Tibial nerve (tissue), 4 donors: ENCODE measurements at regions not wholly inside any gene's neighbourhood (a gene's known extent, or its start where the extent isn't known, plus 50 kb on each side); places are given as distances from the start of the nearest gene placed in this dataset.

Source experiments
- DNase-seq, 2 donors: peaks; one replicate each; pipeline ENCODE4 v3.0.0-alpha.2; 2019; ENCODE audit warnings: low spot score in 2 of 2
- H3K27ac ChIP-seq, 4 donors: fragments of 200-600 bp; sonication (generic) in 3 of 4; one replicate each; pipeline ENCODE4 v1.5.1; 2017 to 2019; ENCODE audit warnings: mild to moderate bottlenecking in 1 of 4
- H3K27me3 ChIP-seq, 2 donors: fragments of 200-600 bp; sonication (generic) in 1 of 2; one replicate each; pipeline versions ENCODE4 v1.5.1 to v1.6.0; 2017 to 2019
- H3K36me3 ChIP-seq, 3 donors: fragments of 200-600 bp; sonication (generic); one replicate each; pipeline ENCODE4 v1.5.1; 2018 to 2019
- H3K4me1 ChIP-seq, 4 donors: fragments of 200-600 bp; sonication (generic) in 3 of 4; one replicate each; pipeline ENCODE4 v1.5.1; 2017 to 2019
- H3K4me3 ChIP-seq, 4 donors: fragments of 200-600 bp; sonication (generic) in 3 of 4; one replicate each; pipeline ENCODE4 v1.5.1; 2017 to 2019; ENCODE audit warnings: mild to moderate bottlenecking in 1 of 4, moderate library complexity in 1 of 4
- H3K9me3 ChIP-seq, 4 donors: fragments of 200-600 bp; sonication (generic) in 3 of 4; one replicate each; pipeline ENCODE4 v1.5.1; 2017 to 2019
- EP300 ChIP-seq, 2 donors: sonication (generic); formaldehyde crosslinking; IDR thresholded peaks; one replicate each; pipeline ENCODE4 v1.6.1; 2017; ENCODE audit warnings: antibody characterized with exemption in 2 of 2, mild to moderate bottlenecking in 1 of 2
- POLR2A ChIP-seq, 2 donors: fragments of 450-650 bp; IDR thresholded peaks; one replicate each; pipeline ENCODE4 v1.6.1; 2017; ENCODE audit warnings: antibody characterized with exemption in 2 of 2, mild to moderate bottlenecking in 2 of 2, moderate library complexity in 2 of 2
- WGBS, 2 donors: methylation state at CpG; one replicate each; pipeline ENCODE4 v1.1.5; 2018; 5-methylcytosine and 5-hydroxymethylcytosine counted together
- TF ChIP-seq, protein P1 (sequence below), 5 experiments: fragments of 200-600 bp in 3 of 5; fragments of 450-650 bp in 2 of 5; sonication (generic) in 3 of 5; IDR thresholded peaks; one replicate each; pipeline ENCODE4 v1.5.1; 2016 to 2019; ENCODE audit warnings: antibody characterized with exemption in 5 of 5, mild to moderate bottlenecking in 3 of 5, moderate library complexity in 2 of 5

DNA sequence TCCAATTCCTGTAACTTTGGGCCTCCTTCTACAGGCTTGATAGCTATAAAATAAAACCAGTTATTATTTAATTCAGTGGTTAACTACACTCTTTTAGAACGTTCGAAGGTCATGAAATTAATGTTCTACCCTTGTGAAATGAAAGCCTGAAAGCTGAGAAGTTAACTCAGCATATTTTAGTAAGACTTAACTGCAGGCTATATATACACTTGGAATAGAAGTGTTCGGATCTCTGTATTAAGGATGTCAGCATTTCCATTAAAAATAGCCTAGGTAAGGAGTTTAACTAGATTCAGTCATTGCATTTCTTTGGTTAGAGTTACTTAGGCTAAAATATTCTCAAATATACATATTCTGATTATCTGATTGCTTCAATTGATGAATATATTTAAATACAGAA is 229.2 kb downstream of the MRPS30 start:
- DNase-seq, result no peak
- H3K4me1 ChIP-seq, result peaks cover 0 to 8% (median 0%) of the 10 kb centered on the region in 4 donors
- no peaks in the 10 kb centered on the region for H3K27me3 ChIP-seq
- TF ChIP-seq EP300 (IDR thresholded peaks at IDR 0.05), result no peak
- no peaks in the 10 kb centered on the region for H3K9me3 ChIP-seq
- no peaks in the 10 kb centered on the region for H3K36me3 ChIP-seq
- H3K27ac ChIP-seq, result no peak overlapping the region
- WGBS, 2 donors, result 54 to 64% methylated on average over 3 of the region's 3 CpGs
- H3K4me3 ChIP-seq, result no peak overlapping the region

DNA sequence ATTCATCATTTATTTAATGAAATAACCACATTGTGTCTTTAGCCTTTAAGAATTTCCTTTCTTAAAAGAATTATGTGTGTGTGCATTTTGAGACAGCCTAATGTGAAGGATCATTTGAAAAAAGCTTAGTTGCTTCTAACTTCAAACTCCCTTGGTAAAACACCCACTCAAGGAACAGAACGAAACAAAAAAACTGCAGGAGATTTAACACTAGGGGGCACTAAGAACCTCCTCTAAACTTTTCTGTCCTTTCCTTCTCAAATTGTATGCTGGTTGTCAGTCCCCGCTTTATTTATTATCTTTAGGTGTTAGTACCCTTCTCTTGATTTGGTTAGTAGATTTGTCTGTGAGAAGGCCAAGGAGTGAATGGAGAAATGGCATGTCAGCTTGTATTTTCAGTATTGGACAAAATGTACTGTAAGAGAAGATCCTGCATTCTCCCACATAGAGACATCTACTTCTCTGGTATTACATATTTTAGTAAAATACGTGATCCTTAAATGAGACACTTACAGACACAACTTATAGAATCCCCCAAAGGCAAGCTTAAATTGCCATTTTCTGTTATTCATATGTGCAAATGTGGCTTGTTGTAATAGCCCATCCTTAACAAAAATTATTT is 229.7 kb downstream of the MRPS30 start:
- WGBS, 2 donors, result 25 to 28% methylated on average over 3 of the region's 3 CpGs

DNA sequence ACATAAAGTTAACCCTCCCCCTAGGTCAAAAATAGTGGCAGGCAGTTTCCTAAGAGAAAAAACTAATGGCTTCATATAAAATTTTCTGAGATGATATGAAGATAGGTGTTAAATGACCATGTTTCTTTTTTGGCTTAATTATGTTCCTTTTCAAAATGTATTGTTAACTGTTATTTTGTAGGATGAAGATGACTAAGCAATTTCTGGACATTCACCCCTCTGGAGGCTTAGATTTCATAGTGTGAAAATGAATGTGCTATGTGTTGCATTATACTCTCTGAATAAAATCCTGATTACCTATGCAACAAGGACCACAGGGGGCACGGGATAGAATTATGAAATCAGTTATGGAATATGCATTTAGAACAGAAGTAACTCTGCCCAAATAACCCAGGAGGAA is 233.5 kb downstream of the MRPS30 start:
- Histone ChIP-seq H3K4me3 (no peak overlapping the region), H3K27ac (no peak overlapping the region), H3K27me3 (no peaks in the 10 kb centered on the region), H3K4me1 (peaks cover 0 to 8% (median 0%) of the 10 kb centered on the region in 4 donors), H3K36me3 (no peaks in the 10 kb centered on the region), H3K9me3 (peaks cover 0 to 3% (median 0%) of the 10 kb centered on the region in 4 donors)
- 75 to 82% methylated on average over 1 of the region's 1 CpG for WGBS, 2 donors
- TF ChIP-seq EP300 (IDR thresholded peaks at IDR 0.05), result no peak
- TF ChIP-seq, protein P1, sequence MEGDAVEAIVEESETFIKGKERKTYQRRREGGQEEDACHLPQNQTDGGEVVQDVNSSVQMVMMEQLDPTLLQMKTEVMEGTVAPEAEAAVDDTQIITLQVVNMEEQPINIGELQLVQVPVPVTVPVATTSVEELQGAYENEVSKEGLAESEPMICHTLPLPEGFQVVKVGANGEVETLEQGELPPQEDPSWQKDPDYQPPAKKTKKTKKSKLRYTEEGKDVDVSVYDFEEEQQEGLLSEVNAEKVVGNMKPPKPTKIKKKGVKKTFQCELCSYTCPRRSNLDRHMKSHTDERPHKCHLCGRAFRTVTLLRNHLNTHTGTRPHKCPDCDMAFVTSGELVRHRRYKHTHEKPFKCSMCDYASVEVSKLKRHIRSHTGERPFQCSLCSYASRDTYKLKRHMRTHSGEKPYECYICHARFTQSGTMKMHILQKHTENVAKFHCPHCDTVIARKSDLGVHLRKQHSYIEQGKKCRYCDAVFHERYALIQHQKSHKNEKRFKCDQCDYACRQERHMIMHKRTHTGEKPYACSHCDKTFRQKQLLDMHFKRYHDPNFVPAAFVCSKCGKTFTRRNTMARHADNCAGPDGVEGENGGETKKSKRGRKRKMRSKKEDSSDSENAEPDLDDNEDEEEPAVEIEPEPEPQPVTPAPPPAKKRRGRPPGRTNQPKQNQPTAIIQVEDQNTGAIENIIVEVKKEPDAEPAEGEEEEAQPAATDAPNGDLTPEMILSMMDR (IDR thresholded peaks at IDR 0.05), result no peak
- TF ChIP-seq POLR2A (IDR thresholded peaks at IDR 0.05), result no peak
- no peak for DNase-seq

More for the DNA sequence above, 229.7 kb downstream of the MRPS30 start:
- TF ChIP-seq EP300 (IDR thresholded peaks at IDR 0.05), result no peak
- TF ChIP-seq, protein P1 (IDR thresholded peaks at IDR 0.05), result peak; percentile 38 to 58 (median 45)
- no peak for TF ChIP-seq POLR2A (IDR thresholded peaks at IDR 0.05)
- Histone ChIP-seq H3K4me3 (no peak overlapping the region), H3K36me3 (no peaks in the 10 kb centered on the region), H3K27me3 (no peaks in the 10 kb centered on the region), H3K27ac (no peak overlapping the region), H3K9me3 (no peaks in the 10 kb centered on the region), H3K4me1 (peaks cover 0 to 8% (median 0%) of the 10 kb centered on the region in 4 donors)
- DNase-seq, result no peak

DNA sequence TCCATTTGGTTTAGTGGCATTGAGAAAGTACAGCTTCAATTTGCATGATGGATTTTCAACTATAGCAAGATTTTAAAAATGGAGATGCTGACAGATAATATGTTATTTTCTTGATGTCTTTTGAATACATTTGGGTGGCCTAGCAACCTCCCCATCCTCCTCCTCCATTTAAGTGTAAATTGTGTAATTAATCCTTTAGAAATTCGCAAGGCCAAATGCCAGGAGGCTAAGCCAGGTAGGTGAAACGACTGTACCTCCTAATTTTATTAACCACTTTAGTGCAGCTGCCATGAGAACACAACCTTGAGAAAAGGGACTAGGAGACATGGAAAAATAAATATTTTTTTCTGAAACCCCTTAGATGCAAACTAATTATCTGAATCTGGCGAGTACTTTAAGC is 248.8 kb downstream of the MRPS30 start:
- TF ChIP-seq EP300 (IDR thresholded peaks at IDR 0.05), result no peak
- TF ChIP-seq, protein P1 (IDR thresholded peaks at IDR 0.05), result no peak
- TF ChIP-seq POLR2A (IDR thresholded peaks at IDR 0.05), result no peak
- Histone ChIP-seq H3K27me3 (no peaks in the 10 kb centered on the region), H3K36me3 (no peaks in the 10 kb centered on the region), H3K4me1 (peaks cover 0 to 6% (median 0%) of the 10 kb centered on the region in 4 donors), H3K9me3 (no peaks in the 10 kb centered on the region), H3K27ac (no peak overlapping the region), H3K4me3 (no peak overlapping the region)
- 54 to 63% methylated on average over 3 of the region's 3 CpGs for WGBS, 2 donors
- DNase-seq, result no peak

DNA sequence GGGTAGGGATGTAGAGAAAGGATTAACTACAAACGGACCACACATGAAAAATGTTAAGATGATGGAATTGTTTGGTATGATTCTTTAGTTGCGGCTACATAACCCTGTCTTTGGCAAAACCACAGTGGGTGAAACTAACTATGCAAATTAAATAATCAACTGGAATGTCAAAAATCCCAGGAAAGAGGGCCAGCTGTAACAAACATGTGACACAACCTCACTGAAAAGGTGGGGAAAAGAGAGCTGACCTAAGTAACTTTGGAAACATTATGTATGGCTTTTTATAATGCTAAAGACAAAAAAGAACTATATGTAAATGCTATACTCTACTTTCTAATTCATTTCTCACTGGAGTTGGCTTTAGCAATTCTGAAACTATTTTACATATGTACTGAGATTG is 252.0 kb downstream of the MRPS30 start:
- Histone ChIP-seq H3K4me1 (no peaks in the 10 kb centered on the region), H3K36me3 (no peaks in the 10 kb centered on the region), H3K27me3 (no peaks in the 10 kb centered on the region), H3K4me3 (no peak overlapping the region), H3K27ac (no peak overlapping the region), H3K9me3 (no peaks in the 10 kb centered on the region)
- TF ChIP-seq, protein P1 (IDR thresholded peaks at IDR 0.05), result no peak
- no peak for TF ChIP-seq EP300 (IDR thresholded peaks at IDR 0.05)
- no peak for TF ChIP-seq POLR2A (IDR thresholded peaks at IDR 0.05)
- no peak for DNase-seq
- WGBS, 2 donors, result 45 to 54% methylated on average over 2 of the region's 2 CpGs

DNA sequence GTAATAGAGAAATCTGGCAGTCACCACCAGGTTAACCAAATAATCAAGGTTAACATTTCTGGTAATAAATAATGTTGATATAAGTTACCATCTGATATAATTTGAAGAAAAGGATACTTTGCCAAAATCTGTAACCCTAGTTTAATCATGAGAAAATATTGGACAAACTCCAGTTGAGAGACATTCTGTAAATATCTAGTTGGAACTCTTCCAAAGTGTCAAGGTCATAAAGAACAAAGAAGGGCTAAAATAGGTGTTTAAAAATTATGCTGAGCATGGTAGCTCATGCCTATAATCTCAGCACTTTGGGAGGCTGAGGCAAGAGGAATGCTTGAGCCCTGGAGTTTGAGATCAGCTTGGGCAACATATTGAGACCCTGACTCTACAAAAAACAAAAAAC is 253.3 kb downstream of the MRPS30 start:
- Histone ChIP-seq H3K4me3 (no peak overlapping the region), H3K27ac (no peak overlapping the region), H3K27me3 (no peaks in the 10 kb centered on the region), H3K36me3 (no peaks in the 10 kb centered on the region), H3K9me3 (no peaks in the 10 kb centered on the region), H3K4me1 (no peaks in the 10 kb centered on the region)
- TF ChIP-seq EP300 (IDR thresholded peaks at IDR 0.05), result no peak
- TF ChIP-seq POLR2A (IDR thresholded peaks at IDR 0.05), result no peak
- TF ChIP-seq, protein P1 (IDR thresholded peaks at IDR 0.05), result no peak
- no peak for DNase-seq
